ENCODE measurements at regions not wholly inside any gene's neighbourhood (a gene's known extent, or its start where the extent isn't known, plus 50 kb on each side); places are given as distances from the start of the nearest gene placed in this dataset.

- no CpG with 5 or more reads among the region's 2 CpGs for WGBS (ENCODE audit: insufficient coverage)
- H3K4me1 Mint-ChIP-seq, result no peaks in the 10 kb centered on the region
- H3K4me1 ChIP-seq (ENCODE audit: control insufficient read depth in 1 of 2, insufficient read depth in 2 of 2, low read length in 2 of 2), result no peaks in the 10 kb centered on the region
- no peak overlapping the region for H2AFZ ChIP-seq (ENCODE audit: insufficient read depth, low read depth, low read length, poor library complexity, severe bottlenecking)
- no peak overlapping the region for H3K4me2 ChIP-seq (replicated peaks; ENCODE audit: extremely low read depth, low read length, poor library complexity, severe bottlenecking)
- no peaks in the 10 kb centered on the region for H3K36me3 Mint-ChIP-seq
- no peak for DNase-seq
- intact Hi-C loops (cut with micrococcal nuclease), result no loop called here
- H3K27ac Mint-ChIP-seq, result no peak overlapping the region
- no peak overlapping the region for H3K27ac ChIP-seq (ENCODE audit: low read depth in 1 of 2, low read length in 2 of 2)
- H3K27me3 ChIP-seq (ENCODE audit: control insufficient read depth in 2 of 2, insufficient read depth in 2 of 2, low read length in 2 of 2), result no peaks in the 10 kb centered on the region
- no peaks in the 10 kb centered on the region for H3K9me3 ChIP-seq (replicated peaks in 1 of 2; ENCODE audit: control insufficient read depth in 1 of 2, insufficient read depth in 1 of 2, low read length in 2 of 2)
- peaks cover 0 to 3% (median 0%) of the 10 kb centered on the region in 3 donors for H3K27me3 Mint-ChIP-seq (ENCODE audit: low read depth in 3 of 3)
- H3K36me3 ChIP-seq (replicated peaks in 1 of 2; ENCODE audit: control insufficient read depth in 1 of 2, insufficient read depth in 2 of 2, low read length in 2 of 2), result no peaks in the 10 kb centered on the region
- H3K9ac ChIP-seq (ENCODE audit: insufficient read depth, low read length, poor library complexity, severe bottlenecking), result no peak overlapping the region
- TF ChIP-seq, protein P1, sequence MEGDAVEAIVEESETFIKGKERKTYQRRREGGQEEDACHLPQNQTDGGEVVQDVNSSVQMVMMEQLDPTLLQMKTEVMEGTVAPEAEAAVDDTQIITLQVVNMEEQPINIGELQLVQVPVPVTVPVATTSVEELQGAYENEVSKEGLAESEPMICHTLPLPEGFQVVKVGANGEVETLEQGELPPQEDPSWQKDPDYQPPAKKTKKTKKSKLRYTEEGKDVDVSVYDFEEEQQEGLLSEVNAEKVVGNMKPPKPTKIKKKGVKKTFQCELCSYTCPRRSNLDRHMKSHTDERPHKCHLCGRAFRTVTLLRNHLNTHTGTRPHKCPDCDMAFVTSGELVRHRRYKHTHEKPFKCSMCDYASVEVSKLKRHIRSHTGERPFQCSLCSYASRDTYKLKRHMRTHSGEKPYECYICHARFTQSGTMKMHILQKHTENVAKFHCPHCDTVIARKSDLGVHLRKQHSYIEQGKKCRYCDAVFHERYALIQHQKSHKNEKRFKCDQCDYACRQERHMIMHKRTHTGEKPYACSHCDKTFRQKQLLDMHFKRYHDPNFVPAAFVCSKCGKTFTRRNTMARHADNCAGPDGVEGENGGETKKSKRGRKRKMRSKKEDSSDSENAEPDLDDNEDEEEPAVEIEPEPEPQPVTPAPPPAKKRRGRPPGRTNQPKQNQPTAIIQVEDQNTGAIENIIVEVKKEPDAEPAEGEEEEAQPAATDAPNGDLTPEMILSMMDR (IDR thresholded peaks at IDR 0.05), result no peak
- peaks cover 0 to 7% (median 4%) of the 10 kb centered on the region in 7 donors for H3K9me3 Mint-ChIP-seq
- H3K79me2 ChIP-seq (ENCODE audit: insufficient read depth, low read length), result no peaks in the 10 kb centered on the region
- H4K20me1 ChIP-seq (ENCODE audit: insufficient read depth, low read length), result no peaks in the 10 kb centered on the region
- no peak overlapping the region for H3K4me3 ChIP-seq (replicated peaks in 1 of 3; ENCODE audit: low read depth in 2 of 3, low read length in 3 of 3)
- H3K4me3 Mint-ChIP-seq, result no peak overlapping the region
These were observed 180.5 kb downstream of the SOD2 start for GRCh38 chr6:159512571-159512970.

- Mint-ChIP-seq H3K4me1 (no peaks in the 10 kb centered on the region), H3K36me3 (no peaks in the 10 kb centered on the region), H3K27ac (no peak overlapping the region), H3K9me3 (peaks cover 0 to 7% (median 3%) of the 10 kb centered on the region in 7 donors), H3K4me3 (no peak overlapping the region), H3K27me3 (ENCODE audit: low read depth in 3 of 3) (peaks cover 0 to 3% (median 0%) of the 10 kb centered on the region in 3 donors)
- TF ChIP-seq, protein P1 (IDR thresholded peaks at IDR 0.05), result no peak
- Histone ChIP-seq H4K20me1 (ENCODE audit: insufficient read depth, low read length) (no peaks in the 10 kb centered on the region), H3K36me3 (replicated peaks in 1 of 2; ENCODE audit: control insufficient read depth in 1 of 2, insufficient read depth in 2 of 2, low read length in 2 of 2) (no peaks in the 10 kb centered on the region), H3K27ac (ENCODE audit: low read depth in 1 of 2, low read length in 2 of 2) (no peak overlapping the region), H3K4me1 (ENCODE audit: control insufficient read depth in 1 of 2, insufficient read depth in 2 of 2, low read length in 2 of 2) (no peaks in the 10 kb centered on the region), H2AFZ (ENCODE audit: insufficient read depth, low read depth, low read length, poor library complexity, severe bottlenecking) (no peak overlapping the region), H3K4me3 (replicated peaks in 1 of 3; ENCODE audit: low read depth in 2 of 3, low read length in 3 of 3) (no peak overlapping the region), H3K9me3 (replicated peaks in 1 of 2; ENCODE audit: control insufficient read depth in 1 of 2, insufficient read depth in 1 of 2, low read length in 2 of 2) (no peaks in the 10 kb centered on the region), H3K4me2 (replicated peaks; ENCODE audit: extremely low read depth, low read length, poor library complexity, severe bottlenecking) (no peak overlapping the region), H3K27me3 (ENCODE audit: control insufficient read depth in 2 of 2, insufficient read depth in 2 of 2, low read length in 2 of 2) (no peaks in the 10 kb centered on the region), H3K9ac (ENCODE audit: insufficient read depth, low read length, poor library complexity, severe bottlenecking) (no peak overlapping the region), H3K79me2 (ENCODE audit: insufficient read depth, low read length) (no peaks in the 10 kb centered on the region)
- intact Hi-C loops (cut with micrococcal nuclease), result no loop called here
- no CpG with 5 or more reads among the region's 2 CpGs for WGBS (ENCODE audit: insufficient coverage)
- no peak for DNase-seq
These were observed 180.9 kb downstream of the SOD2 start for GRCh38 chr6:159512104-159512503.

Data from CD14-positive monocyte (primary cell).